ENCODE measurements at regions not wholly inside any gene's neighbourhood (a gene's known extent, or its start where the extent isn't known, plus 50 kb on each side); places are given as distances from the start of the nearest gene placed in this dataset.

DNA sequence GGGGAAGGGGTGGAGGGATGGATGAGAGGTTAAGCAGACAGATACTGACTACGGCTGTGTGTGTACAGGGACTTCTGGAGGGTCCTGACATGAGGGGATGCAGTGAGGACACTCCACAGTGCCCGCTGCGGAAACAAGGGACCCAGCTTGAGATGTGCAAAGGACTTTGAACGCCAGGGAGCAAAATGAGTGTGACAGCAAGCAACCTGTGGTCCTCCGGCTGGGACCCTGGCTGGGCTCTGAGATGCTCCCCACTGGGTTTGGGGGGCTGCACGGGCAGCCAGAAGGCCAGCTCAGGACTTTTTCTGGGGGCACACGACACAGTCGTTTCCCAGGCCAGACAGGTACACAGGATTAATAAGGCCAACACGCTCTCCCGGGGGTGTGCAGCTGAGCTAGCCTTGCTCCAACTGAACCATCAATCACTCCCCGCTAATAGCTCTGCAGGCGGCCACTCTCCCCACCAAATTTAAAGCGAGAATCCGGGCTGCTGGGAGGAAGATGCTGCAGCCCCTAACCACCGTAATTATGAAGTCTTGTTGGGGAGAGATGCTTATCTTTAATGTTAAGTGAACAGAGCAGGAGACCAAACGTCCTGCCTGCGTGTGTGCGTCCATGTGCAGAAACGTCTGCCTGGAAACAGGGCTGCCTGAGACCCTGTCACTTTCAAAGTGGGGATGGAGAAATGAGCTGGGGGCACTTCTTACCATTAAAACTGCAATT is 51.6 kb upstream of the DLK1 start:
- peak; percentile 71 for DNase-seq

DNA sequence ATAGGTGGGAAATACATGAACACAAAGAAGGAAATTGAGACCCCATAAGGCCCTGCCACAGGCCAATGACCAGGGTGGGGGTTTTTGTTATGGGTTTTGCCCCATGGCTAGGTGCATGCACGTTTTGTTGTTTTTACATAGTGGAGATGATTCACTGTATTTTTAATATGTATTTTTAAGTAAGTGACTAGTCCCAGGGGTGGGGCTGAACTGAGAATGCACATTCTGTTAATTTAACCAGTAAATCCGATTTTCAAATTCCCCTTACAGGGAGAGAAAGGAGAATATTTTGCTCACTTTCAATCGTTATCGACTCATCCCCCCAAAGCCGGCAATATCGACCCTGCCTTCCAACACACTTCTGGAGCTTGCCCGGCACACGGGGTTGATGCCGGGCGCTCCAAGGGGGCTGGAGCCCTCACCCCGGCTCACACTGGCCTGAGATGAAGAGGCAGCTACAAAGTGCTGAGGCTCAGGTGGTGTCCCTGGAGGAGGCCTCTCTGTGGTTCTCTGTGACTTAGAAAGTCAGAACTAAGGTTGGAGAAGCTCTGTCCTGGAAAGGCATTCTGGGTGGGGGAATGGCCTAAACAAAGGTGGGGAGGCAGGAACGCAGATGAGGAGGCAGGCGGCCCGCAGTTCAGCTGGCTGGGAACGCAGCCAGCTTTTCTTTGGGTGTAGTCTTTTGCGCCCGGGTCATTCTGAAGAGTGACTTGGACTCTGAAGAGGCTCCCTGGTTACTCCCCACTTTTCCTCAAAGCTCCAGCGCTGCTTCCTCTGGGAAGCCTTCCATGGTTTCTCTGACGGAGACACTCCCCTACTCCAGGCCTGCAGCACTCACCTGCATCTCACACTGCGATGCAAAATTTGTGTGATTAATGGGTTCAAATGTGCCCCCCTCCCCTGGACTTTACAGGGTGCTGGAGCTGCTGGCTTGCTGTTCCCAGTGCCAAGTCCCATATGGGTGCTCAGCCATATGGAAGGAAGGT is 50.7 kb upstream of the DLK1 start:
- DNase-seq = no peak

All from islet precursor cell (in vitro differentiated cells).